SK-N-SH (cell line): ENCODE measurements at regions not wholly inside any gene's neighbourhood (a gene's known extent, or its start where the extent isn't known, plus 50 kb on each side); places are given as distances from the start of the nearest gene placed in this dataset.
A peak's percentile ranks its signal among the peaks of the same experiment; 100 is the strongest.

Experiments used
- CTCF ChIA-PET: fragments of 300-600, 350-600 bp; formaldehyde crosslinking; extraction: SDS; loops from one replicate; lab custom pipeline; 2021; lab: Yijun Ruan, JAX
- POLR2A ChIA-PET: fragments of 350-600 bp; sonication (Branson Sonifier 250); formaldehyde crosslinking; extraction: SDS; loops from one replicate; lab custom pipeline; 2020; ENCODE audit warnings: antibody characterized with exemption, inconsistent platforms; lab: Yijun Ruan, JAX
- DNase-seq: peaks from one replicate; pipeline ENCODE4 v3.0.0; 2012
- H2AFZ ChIP-seq: fragments of 200-600 bp; sonication (generic); 2 replicates; pipeline ENCODE4 v1.8.1; 2016; ENCODE audit warnings: antibody characterized with exemption, mild to moderate bottlenecking, low read depth
- H3F3A ChIP-seq: fragments of 200-600 bp; sonication (generic); replicated peaks from 2 replicates; pipeline ENCODE3; 2016; ENCODE audit warnings: antibody characterized with exemption, mild to moderate bottlenecking; ENCODE audit not compliant: insufficient read depth
- H3K27ac ChIP-seq, 2 experiments: fragments of 200-500 bp in 1 of 2; fragments of 200-600 bp in 1 of 2; sonication (Bioruptor generic) in 1 of 2; sonication (generic), shearing (Covaris generic) in 1 of 2; 2 replicates each; pipeline versions ENCODE4 v1.5.1 to v1.6.1; 2014 to 2016; ENCODE audit warnings: low read depth in 2 of 2, inconsistent platforms in 1 of 2, low read length in 1 of 2, mild to moderate bottlenecking in 1 of 2, mixed read lengths in 1 of 2
- H3K27me3 ChIP-seq: fragments of 200-600 bp; sonication (generic), shearing (Covaris generic); 2 replicates; pipeline ENCODE4 v1.6.1; 2016; ENCODE audit warnings: mixed run types; ENCODE audit not compliant: insufficient read depth
- H3K36me3 ChIP-seq, 2 experiments: fragments of 200-500 bp in 1 of 2; fragments of 200-600 bp in 1 of 2; sonication (Bioruptor generic) in 1 of 2; sonication (generic) in 1 of 2; replicated peaks in 1 of 2; 2 replicates each; pipeline versions ENCODE3 to v1.5.1; 2014 to 2016; ENCODE audit warnings: low read length in 1 of 2, mild to moderate bottlenecking in 1 of 2; ENCODE audit not compliant: insufficient read depth in 2 of 2, control insufficient read depth in 1 of 2
- H3K4me1 ChIP-seq, 2 experiments: fragments of 200-500 bp in 1 of 2; fragments of 200-600 bp in 1 of 2; sonication (Bioruptor generic) in 1 of 2; sonication (generic), shearing (Covaris generic) in 1 of 2; 2 replicates each; pipeline versions ENCODE4 v1.5.1 to v1.6.1; 2014 to 2016; ENCODE audit warnings: low read depth in 1 of 2, low read length in 1 of 2, mixed run types in 1 of 2; ENCODE audit not compliant: insufficient read depth in 2 of 2, control insufficient read depth in 1 of 2
- H3K4me2 ChIP-seq: fragments of 200-600 bp; sonication (generic), shearing (Covaris generic); 2 replicates; pipeline ENCODE4 v1.6.1; 2017; ENCODE audit warnings: mixed run types
- H3K4me3 ChIP-seq, 2 experiments: fragments of 200-500 bp in 1 of 2; fragments of 200-600 bp in 1 of 2; sonication (Bioruptor generic) in 1 of 2; sonication (generic), shearing (Covaris generic) in 1 of 2; 2 replicates each; pipeline versions ENCODE4 v1.5.1 to v1.8.1; 2014 to 2016; ENCODE audit warnings: low read depth in 2 of 2, inconsistent platforms in 1 of 2, low read length in 1 of 2, mild to moderate bottlenecking in 1 of 2, mixed read lengths in 1 of 2, moderate library complexity in 1 of 2
- H3K79me2 ChIP-seq: fragments of 200-600 bp; sonication (generic); 2 replicates; pipeline ENCODE4 v1.8.1; 2017; ENCODE audit warnings: mild to moderate bottlenecking; ENCODE audit not compliant: insufficient read depth
- H3K9ac ChIP-seq: fragments of 200-600 bp; sonication (generic); 2 replicates; pipeline ENCODE4 v1.6.1; 2017; ENCODE audit warnings: mixed run types
- H3K9me2 ChIP-seq: fragments of 200-600 bp; sonication (generic); 2 replicates; pipeline ENCODE4 v1.6.1; 2017; ENCODE audit warnings: mixed run types
- H3K9me3 ChIP-seq: fragments of 200-600 bp; sonication (generic); 2 replicates; pipeline ENCODE4 v1.6.1; 2017; ENCODE audit warnings: mixed run types, mild to moderate bottlenecking, moderate library complexity
- H4K20me1 ChIP-seq: fragments of 200-600 bp; sonication (generic); 2 replicates; pipeline ENCODE4 v1.6.1; 2017; ENCODE audit warnings: mild to moderate bottlenecking, mixed run types; ENCODE audit not compliant: insufficient read depth
- FOSL2 ChIP-seq: IDR thresholded peaks from 2 replicates; pipeline ENCODE4 v1.4.0; 2012; ENCODE audit warnings: low read depth, mild to moderate bottlenecking, moderate library complexity, borderline replicate concordance
- NFIC ChIP-seq: IDR thresholded peaks from 2 replicates; pipeline ENCODE4 v1.4.0; 2012; ENCODE audit warnings: borderline replicate concordance
- NRF1 ChIP-seq: IDR thresholded peaks from 2 replicates; pipeline ENCODE4 v1.6.1; 2012; ENCODE audit warnings: low read depth, mild to moderate bottlenecking, low read length
- RAD21 ChIP-seq: IDR thresholded peaks from 2 replicates; pipeline ENCODE4 v1.6.1; 2012; ENCODE audit warnings: mild to moderate bottlenecking, low read length
- RCOR1 ChIP-seq: fragments of 150-350 bp; IDR thresholded peaks from 2 replicates; pipeline ENCODE4 v1.6.1; 2017; ENCODE audit warnings: antibody characterized with exemption, low read length
- RFX5 ChIP-seq: IDR thresholded peaks from 2 replicates; pipeline ENCODE4 v1.6.1; 2012; ENCODE audit warnings: mild to moderate bottlenecking, improper control_type of control experiment, low read length
- SMC3 ChIP-seq: IDR thresholded peaks from 2 replicates; pipeline ENCODE4 v1.6.1; 2012; ENCODE audit warnings: low read depth, low read length, improper control_type of control experiment
- TAF1 ChIP-seq: IDR thresholded peaks from 2 replicates; pipeline ENCODE4 v1.6.1; 2012; ENCODE audit warnings: low read depth, mild to moderate bottlenecking, low read length, moderate library complexity, borderline replicate concordance
- WGBS: methylation state at CpG from one replicate; pipeline ENCODE4 v1.1.6; 2017; ENCODE audit warnings: low lambda C conversion rate; 5-methylcytosine and 5-hydroxymethylcytosine counted together
- TF ChIP-seq, protein P1 (sequence below): IDR thresholded peaks from 2 replicates; pipeline ENCODE4; 2012
- TF ChIP-seq, protein P2 (sequence below): fragments of 200-600 bp; sonication (generic); IDR thresholded peaks from 2 replicates; pipeline ENCODE4 v1.6.1; 2017; ENCODE audit warnings: antibody characterized with exemption, mild to moderate bottlenecking, moderate library complexity

DNA sequence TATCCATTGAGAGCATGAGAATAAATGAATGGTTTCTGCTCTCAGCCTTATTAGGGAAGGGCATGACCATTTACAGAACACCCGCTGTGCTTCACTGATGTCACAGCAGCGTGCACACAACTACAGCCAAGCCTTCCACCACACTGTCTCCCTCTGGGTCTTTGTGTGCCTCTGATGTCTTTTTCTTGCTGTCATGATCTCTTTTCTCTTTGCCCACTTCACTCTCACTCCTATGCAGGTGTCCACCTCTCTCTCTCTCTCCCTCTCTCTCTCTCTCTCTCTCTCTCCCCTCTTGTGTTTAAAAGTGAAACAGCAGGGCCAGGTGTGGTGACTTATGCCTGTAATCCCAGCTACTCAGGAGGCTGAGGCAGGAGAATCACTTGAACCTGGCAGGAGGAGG, 232.5 kb upstream of the JUN start:
- H2AFZ ChIP-seq, result no peak overlapping the region
- no peaks in the 10 kb centered on the region for H3F3A ChIP-seq

DNA sequence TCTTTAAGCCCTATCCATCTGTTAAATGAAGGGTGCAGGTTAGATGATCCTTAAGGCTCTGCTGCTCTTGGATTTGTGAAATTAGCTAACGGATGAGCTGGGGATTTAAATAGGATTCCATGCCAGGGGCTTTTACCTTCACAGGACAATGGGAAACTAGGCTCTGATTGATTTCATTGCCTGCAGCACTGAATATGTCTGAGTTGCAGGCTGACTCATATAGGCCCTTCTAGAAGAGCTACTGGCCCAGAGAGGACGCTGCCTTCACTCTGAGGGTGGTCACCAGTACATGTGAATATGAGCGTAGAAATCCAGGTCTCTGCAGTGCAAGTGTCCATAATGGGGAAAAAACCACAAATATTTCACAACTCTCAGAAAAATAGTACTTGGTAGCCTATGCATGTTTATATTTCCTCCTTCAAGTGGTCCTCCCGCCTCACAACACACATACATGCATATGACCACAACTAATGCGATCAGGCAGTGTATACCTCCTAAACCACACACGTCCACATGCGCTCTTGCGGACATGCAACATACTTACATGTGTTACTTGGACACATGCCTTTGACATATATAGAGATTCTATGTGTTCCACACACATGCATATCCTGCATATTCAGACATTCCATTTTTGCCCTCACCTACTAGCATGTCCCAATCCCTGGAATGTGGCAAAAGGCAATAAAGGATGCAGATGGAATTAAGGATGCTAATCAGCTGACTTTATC, 233.8 kb upstream of the JUN start:
- Histone ChIP-seq H3K9me3 (no peaks in the 10 kb centered on the region), H3K4me1 (peaks cover 0 to 30% of the 10 kb centered on the region in 2 experiments; a peak in 2 of 4 replicates), H3K27ac (peak overlapping the region in 1 of 2 experiments; percentile 33; a peak in 2 of 4 replicates), H3K27me3 (no peaks in the 10 kb centered on the region), H3K9ac (no peak overlapping the region), H3K4me3 (no peak overlapping the region), H2AFZ (no peak overlapping the region), H3F3A (no peaks in the 10 kb centered on the region), H4K20me1 (no peaks in the 10 kb centered on the region), H3K36me3 (no peaks in the 10 kb centered on the region), H3K79me2 (peaks cover 21% of the 10 kb centered on the region), H3K9me2 (no peaks in the 10 kb centered on the region), H3K4me2 (no peak overlapping the region)
- no peak for DNase-seq
- WGBS, result 66% methylated on average over 8 of the region's 8 CpGs
- POLR2A ChIA-PET, result no interaction called here
- CTCF ChIA-PET, result no interaction called here
- TF ChIP-seq SMC3 (no peak), RFX5 (no peak), FOSL2 (peak; percentile 16; the same call in 1 of the 2 replicates), TAF1 (no peak), RAD21 (no peak)
- TF ChIP-seq, protein P1, sequence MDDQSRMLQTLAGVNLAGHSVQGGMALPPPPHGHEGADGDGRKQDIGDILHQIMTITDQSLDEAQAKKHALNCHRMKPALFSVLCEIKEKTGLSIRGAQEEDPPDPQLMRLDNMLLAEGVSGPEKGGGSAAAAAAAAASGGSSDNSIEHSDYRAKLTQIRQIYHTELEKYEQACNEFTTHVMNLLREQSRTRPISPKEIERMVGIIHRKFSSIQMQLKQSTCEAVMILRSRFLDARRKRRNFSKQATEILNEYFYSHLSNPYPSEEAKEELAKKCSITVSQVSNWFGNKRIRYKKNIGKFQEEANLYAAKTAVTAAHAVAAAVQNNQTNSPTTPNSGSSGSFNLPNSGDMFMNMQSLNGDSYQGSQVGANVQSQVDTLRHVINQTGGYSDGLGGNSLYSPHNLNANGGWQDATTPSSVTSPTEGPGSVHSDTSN, result 0 out of 2 replicates have a peak, but pooled peaks have one; percentile 7
- TF ChIP-seq, all 33 proteins: peak for 2

More for the DNA sequence above, 232.5 kb upstream of the JUN start:
- Histone ChIP-seq H3K4me2 (0 out of 2 replicates have a peak overlapping the region, but pooled peaks have one; percentile 16), H3K9ac (peak overlapping the region; percentile 5; the same call in 1 of the 2 replicates), H3K9me2 (no peaks in the 10 kb centered on the region), H3K36me3 (no peaks in the 10 kb centered on the region), H3K9me3 (no peaks in the 10 kb centered on the region), H3K79me2 (peaks cover 10% of the 10 kb centered on the region), H3K27me3 (no peaks in the 10 kb centered on the region), H3K4me1 (peaks cover 0 to 30% of the 10 kb centered on the region in 2 experiments; a peak in 2 of 4 replicates), H3K27ac (peak overlapping the region in 1 of 2 experiments; percentile 70; a peak in 2 of 4 replicates), H3K4me3 (no peak overlapping the region), H4K20me1 (no peaks in the 10 kb centered on the region)
- ChIA-PET POLR2A (interaction anchor here (0.7 kb wide), 1 partner anchor 289 kb away, joined by 3 read pairs; no protein-coding TSS in a partner anchor), CTCF (interaction anchor here (1.4 kb wide), 1 partner anchor 9 kb away, joined by 3 read pairs; no protein-coding TSS in a partner anchor)
- no peak for DNase-seq
- TF ChIP-seq, protein P2, sequence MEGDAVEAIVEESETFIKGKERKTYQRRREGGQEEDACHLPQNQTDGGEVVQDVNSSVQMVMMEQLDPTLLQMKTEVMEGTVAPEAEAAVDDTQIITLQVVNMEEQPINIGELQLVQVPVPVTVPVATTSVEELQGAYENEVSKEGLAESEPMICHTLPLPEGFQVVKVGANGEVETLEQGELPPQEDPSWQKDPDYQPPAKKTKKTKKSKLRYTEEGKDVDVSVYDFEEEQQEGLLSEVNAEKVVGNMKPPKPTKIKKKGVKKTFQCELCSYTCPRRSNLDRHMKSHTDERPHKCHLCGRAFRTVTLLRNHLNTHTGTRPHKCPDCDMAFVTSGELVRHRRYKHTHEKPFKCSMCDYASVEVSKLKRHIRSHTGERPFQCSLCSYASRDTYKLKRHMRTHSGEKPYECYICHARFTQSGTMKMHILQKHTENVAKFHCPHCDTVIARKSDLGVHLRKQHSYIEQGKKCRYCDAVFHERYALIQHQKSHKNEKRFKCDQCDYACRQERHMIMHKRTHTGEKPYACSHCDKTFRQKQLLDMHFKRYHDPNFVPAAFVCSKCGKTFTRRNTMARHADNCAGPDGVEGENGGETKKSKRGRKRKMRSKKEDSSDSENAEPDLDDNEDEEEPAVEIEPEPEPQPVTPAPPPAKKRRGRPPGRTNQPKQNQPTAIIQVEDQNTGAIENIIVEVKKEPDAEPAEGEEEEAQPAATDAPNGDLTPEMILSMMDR, result 0 out of 2 replicates have a peak, but pooled peaks have one; percentile 19
- TF ChIP-seq NRF1 (no peak), NFIC (no peak), RCOR1 (no peak)
- WGBS, result 86% methylated on average over 2 of the region's 2 CpGs
